ENCODE measurements at regions not wholly inside any gene's neighbourhood (a gene's known extent, or its start where the extent isn't known, plus 50 kb on each side); places are given as distances from the start of the nearest gene placed in this dataset.

DNA sequence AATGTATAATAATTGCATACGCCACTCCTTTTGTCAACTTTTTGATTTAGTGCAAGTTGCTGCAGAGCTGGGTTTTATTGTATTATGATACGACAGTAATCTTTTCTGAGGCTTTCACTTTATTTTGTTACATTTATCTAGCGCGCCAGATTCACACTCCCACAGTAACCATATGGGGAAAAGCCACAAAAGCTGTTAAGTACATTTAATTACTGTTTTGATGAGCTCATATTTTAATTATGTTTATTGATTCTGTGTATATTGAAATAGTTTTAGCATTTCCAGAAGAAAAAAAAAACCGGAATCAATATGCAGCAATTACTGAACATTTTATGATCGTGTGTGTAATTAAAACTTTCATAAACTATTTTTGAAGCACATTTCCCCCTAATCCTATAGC is 118.5 kb downstream of the RAB11FIP2 start:
- TF ChIP-seq, protein P1, sequence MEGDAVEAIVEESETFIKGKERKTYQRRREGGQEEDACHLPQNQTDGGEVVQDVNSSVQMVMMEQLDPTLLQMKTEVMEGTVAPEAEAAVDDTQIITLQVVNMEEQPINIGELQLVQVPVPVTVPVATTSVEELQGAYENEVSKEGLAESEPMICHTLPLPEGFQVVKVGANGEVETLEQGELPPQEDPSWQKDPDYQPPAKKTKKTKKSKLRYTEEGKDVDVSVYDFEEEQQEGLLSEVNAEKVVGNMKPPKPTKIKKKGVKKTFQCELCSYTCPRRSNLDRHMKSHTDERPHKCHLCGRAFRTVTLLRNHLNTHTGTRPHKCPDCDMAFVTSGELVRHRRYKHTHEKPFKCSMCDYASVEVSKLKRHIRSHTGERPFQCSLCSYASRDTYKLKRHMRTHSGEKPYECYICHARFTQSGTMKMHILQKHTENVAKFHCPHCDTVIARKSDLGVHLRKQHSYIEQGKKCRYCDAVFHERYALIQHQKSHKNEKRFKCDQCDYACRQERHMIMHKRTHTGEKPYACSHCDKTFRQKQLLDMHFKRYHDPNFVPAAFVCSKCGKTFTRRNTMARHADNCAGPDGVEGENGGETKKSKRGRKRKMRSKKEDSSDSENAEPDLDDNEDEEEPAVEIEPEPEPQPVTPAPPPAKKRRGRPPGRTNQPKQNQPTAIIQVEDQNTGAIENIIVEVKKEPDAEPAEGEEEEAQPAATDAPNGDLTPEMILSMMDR (IDR thresholded peaks at IDR 0.05): no peak
- H3K4me3 Mint-ChIP-seq (ENCODE audit: unreplicated experiment): no peak overlapping the region
- no peak overlapping the region for H3K27ac Mint-ChIP-seq (ENCODE audit: unreplicated experiment)
- H3K36me3 Mint-ChIP-seq (ENCODE audit: low read depth): no peaks in the 10 kb centered on the region
- H3K4me1 Mint-ChIP-seq (ENCODE audit: low read depth): no peaks in the 10 kb centered on the region
- no peak for DNase-seq (ENCODE audit: low spot score)
- peaks cover 7% of the 10 kb centered on the region for H3K9me3 Mint-ChIP-seq (ENCODE audit: low read depth)
- H3K27me3 Mint-ChIP-seq (ENCODE audit: low read depth): no peaks in the 10 kb centered on the region

DNA sequence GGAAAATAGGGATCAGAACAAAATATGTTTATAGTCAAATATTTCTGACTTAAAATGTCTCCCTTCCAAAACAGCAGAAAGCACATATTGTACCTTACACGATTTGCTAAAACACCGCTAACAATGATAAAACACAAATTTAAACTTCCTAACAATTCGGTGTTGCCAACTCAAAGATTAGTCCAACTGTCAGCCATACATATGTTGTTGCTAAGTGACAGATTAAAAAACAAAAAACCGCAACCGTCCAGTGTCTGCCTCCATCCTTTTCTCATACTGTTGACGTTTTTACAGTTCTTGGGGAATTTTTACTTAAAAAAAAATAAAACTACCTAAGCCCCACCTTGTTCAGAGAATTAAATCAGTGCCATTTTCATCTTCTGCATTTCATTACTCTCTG is 118.0 kb downstream of the RAB11FIP2 start:
- Mint-ChIP-seq H3K27ac (ENCODE audit: unreplicated experiment) (no peak overlapping the region), H3K36me3 (ENCODE audit: low read depth) (no peaks in the 10 kb centered on the region), H3K27me3 (ENCODE audit: low read depth) (no peaks in the 10 kb centered on the region), H3K4me3 (ENCODE audit: unreplicated experiment) (no peak overlapping the region), H3K4me1 (ENCODE audit: low read depth) (no peaks in the 10 kb centered on the region), H3K9me3 (ENCODE audit: low read depth) (peaks cover 7% of the 10 kb centered on the region)
- no peak for DNase-seq (ENCODE audit: low spot score)
- TF ChIP-seq, protein P1 (IDR thresholded peaks at IDR 0.05): no peak

DNA sequence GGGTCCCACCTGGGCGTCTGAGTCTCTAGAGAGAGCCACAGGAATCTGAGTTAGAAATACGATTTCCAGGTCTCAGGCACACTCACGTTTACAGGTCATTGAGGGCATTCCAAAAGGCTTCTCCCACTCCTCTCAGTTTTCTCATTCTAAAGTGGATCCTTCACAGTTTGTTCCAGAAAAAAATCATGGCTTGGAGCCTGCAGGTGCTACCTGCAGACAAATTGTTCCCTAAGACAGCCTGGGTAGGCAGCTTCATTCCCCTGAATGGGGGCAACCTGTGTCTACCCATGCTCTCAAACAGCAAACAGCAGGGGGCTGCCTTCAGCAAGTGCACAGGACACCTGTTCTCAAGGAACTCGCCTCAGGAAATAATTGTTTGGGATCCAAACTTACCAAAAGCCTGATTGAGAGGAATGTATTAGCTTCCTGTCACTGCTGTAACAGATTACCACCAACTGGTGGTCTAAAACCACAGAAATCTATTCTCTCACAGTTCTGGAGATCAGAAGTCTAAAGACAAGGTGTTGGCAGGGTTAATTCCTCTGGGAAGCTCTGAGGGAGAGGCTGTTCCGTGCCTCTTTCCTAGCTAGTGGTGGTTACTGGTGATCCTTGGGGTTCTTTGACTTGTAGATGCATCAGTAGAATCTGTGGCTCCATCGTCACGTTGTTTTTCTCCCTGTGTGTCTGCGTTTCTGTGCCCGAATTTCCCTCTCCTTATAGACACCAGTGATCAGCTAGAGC is 117.2 kb downstream of the RAB11FIP2 start:
- Mint-ChIP-seq H3K9me3 (ENCODE audit: low read depth) (peaks cover 7% of the 10 kb centered on the region), H3K4me3 (ENCODE audit: unreplicated experiment) (no peak overlapping the region), H3K36me3 (ENCODE audit: low read depth) (no peaks in the 10 kb centered on the region), H3K27me3 (ENCODE audit: low read depth) (no peaks in the 10 kb centered on the region), H3K4me1 (ENCODE audit: low read depth) (no peaks in the 10 kb centered on the region), H3K27ac (ENCODE audit: unreplicated experiment) (no peak overlapping the region)
- DNase-seq (ENCODE audit: low spot score): no peak
- TF ChIP-seq, protein P1 (IDR thresholded peaks at IDR 0.05): no peak

DNA sequence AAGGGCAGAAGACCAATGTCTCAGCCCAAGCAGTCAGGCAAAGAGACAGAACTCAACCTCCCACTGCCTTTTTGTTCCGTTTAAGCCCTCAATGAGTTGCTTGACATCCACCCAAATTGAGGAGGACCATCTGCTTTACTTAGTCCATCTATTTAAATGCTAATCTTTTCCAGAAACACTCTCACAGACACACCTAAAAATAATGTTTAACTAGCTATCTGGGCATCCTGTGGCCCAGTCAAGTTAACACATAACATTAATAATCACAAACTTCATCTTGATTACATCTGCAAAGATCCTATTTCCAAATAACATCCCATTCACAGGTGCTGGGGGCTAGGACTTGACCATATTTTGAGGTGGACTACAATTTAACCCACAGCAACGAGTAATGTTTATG is 115.7 kb downstream of the RAB11FIP2 start:
- TF ChIP-seq, protein P1 (IDR thresholded peaks at IDR 0.05): no peak
- Mint-ChIP-seq H3K4me1 (ENCODE audit: low read depth) (no peaks in the 10 kb centered on the region), H3K27me3 (ENCODE audit: low read depth) (no peaks in the 10 kb centered on the region), H3K27ac (ENCODE audit: unreplicated experiment) (no peak overlapping the region), H3K4me3 (ENCODE audit: unreplicated experiment) (no peak overlapping the region), H3K9me3 (ENCODE audit: low read depth) (peaks cover 7% of the 10 kb centered on the region), H3K36me3 (ENCODE audit: low read depth) (no peaks in the 10 kb centered on the region)
- no peak for DNase-seq (ENCODE audit: low spot score)

DNA sequence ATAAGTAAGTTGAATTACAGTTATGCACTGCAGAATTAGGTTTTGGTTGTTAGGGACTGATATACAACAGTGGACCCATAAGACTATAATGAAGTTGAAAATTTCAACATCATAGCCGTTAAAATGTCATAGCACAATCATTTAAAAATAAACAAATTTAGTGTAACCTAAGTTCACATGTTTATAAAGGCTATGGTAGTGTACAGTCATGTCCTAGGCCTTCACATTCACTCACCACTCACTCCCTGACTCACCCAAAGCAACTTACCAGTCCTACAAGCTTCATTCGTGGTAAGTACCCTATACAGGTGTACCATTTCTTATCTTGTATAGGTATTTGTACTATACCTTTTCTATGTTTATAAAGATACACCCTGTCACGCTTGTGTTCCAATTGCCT is 113.7 kb downstream of the RAB11FIP2 start:
- TF ChIP-seq, protein P1 (IDR thresholded peaks at IDR 0.05): no peak
- no peak for DNase-seq (ENCODE audit: low spot score)

More for the DNA sequence above, 113.7 kb downstream of the RAB11FIP2 start:
- Mint-ChIP-seq H3K4me3 (ENCODE audit: unreplicated experiment) (no peak overlapping the region), H3K4me1 (ENCODE audit: low read depth) (no peaks in the 10 kb centered on the region), H3K27ac (ENCODE audit: unreplicated experiment) (no peak overlapping the region), H3K9me3 (ENCODE audit: low read depth) (peaks cover 7% of the 10 kb centered on the region), H3K36me3 (ENCODE audit: low read depth) (no peaks in the 10 kb centered on the region), H3K27me3 (ENCODE audit: low read depth) (no peaks in the 10 kb centered on the region)
